Nephron (organoid): ENCODE measurements at regions not wholly inside any gene's neighbourhood (a gene's known extent, or its start where the extent isn't known, plus 50 kb on each side); places are given as distances from the start of the nearest gene placed in this dataset.
"Not testable (repeated sequence)": the region's sequence is repeated elsewhere in the genome, so short reads cannot be mapped to it uniquely, and the experiment has no call there.

ENCODE experiments used
- H3K27ac Mint-ChIP-seq, 3 experiments: 2 replicates each; pipeline ENCODE4 v1.8.0; 2020; ENCODE audit warnings: mixed read lengths in 3 of 3, mild to moderate bottlenecking in 2 of 3, moderate library complexity in 1 of 3
- H3K27me3 Mint-ChIP-seq: 2 replicates; pipeline ENCODE4 v1.8.0; 2021; ENCODE audit warnings: low read depth, mild to moderate bottlenecking, moderate library complexity, mixed read lengths
- H3K36me3 Mint-ChIP-seq: 2 replicates; pipeline ENCODE4 v1.8.0; 2020; ENCODE audit warnings: low read depth, mixed read lengths
- H3K4me1 Mint-ChIP-seq: 2 replicates; pipeline ENCODE4 v1.8.0; 2020; ENCODE audit warnings: mixed read lengths
- H3K4me3 Mint-ChIP-seq, 3 experiments: 2 replicates each; pipeline ENCODE4 v1.8.0; 2020; ENCODE audit warnings: mild to moderate bottlenecking in 3 of 3, mixed read lengths in 3 of 3, moderate library complexity in 2 of 3
- H3K9me3 Mint-ChIP-seq: 2 replicates; pipeline ENCODE4 v1.8.0; 2020; ENCODE audit warnings: mixed read lengths
- CTCF ChIP-seq, 3 experiments: fragments of 200-600 bp; sonication (generic); IDR thresholded peaks; one replicate each; pipeline ENCODE4 v1.5.0; 2021; ENCODE audit warnings: antibody characterized with exemption in 3 of 3; ENCODE audit not compliant: unreplicated experiment in 3 of 3

- Mint-ChIP-seq H3K4me3 (no peak overlapping the region), H3K36me3 (no peaks in the 10 kb centered on the region), H3K27ac (no peak overlapping the region), H3K9me3 (peaks cover 9% of the 10 kb centered on the region), H3K27me3 (no peaks in the 10 kb centered on the region), H3K4me1 (no peaks in the 10 kb centered on the region)
- no peak for TF ChIP-seq CTCF (IDR thresholded peaks at IDR 0.05; ENCODE audit: unreplicated experiment in 3 of 3)
Measured at GRCh38 chr12:87015352-87015751, 759.2 kb upstream of the MGAT4C start.

GRCh38 chr12:87008785-87009384, 752.7 kb upstream of the MGAT4C start:
- Mint-ChIP-seq H3K27me3 (no peaks in the 10 kb centered on the region), H3K36me3 (no peaks in the 10 kb centered on the region), H3K4me3 (no peak overlapping the region), H3K9me3 (peaks cover 9% of the 10 kb centered on the region), H3K27ac (peak overlapping the region in 1 of 3 experiments; percentile 71), H3K4me1 (no peaks in the 10 kb centered on the region)
- TF ChIP-seq CTCF (IDR thresholded peaks at IDR 0.05; ENCODE audit: unreplicated experiment in 3 of 3), result no peak

GRCh38 chr12:87001102-87001501, 744.9 kb upstream of the MGAT4C start:
- Mint-ChIP-seq H3K27ac (no peak overlapping the region), H3K4me3 (no peak overlapping the region), H3K27me3 (no peaks in the 10 kb centered on the region), H3K9me3 (peaks cover 36% of the 10 kb centered on the region), H3K4me1 (no peaks in the 10 kb centered on the region), H3K36me3 (no peaks in the 10 kb centered on the region)
- no peak for TF ChIP-seq CTCF (IDR thresholded peaks at IDR 0.05; ENCODE audit: unreplicated experiment in 3 of 3)

GRCh38 chr12:86985298-86985697, 729.1 kb upstream of the MGAT4C start:
- H3K4me3 Mint-ChIP-seq, result no peak overlapping the region
- H3K27me3 Mint-ChIP-seq, result no peaks in the 10 kb centered on the region
- no peak for TF ChIP-seq CTCF (IDR thresholded peaks at IDR 0.05; ENCODE audit: unreplicated experiment in 3 of 3)
- no peaks in the 10 kb centered on the region for H3K36me3 Mint-ChIP-seq
- no peaks in the 10 kb centered on the region for H3K4me1 Mint-ChIP-seq
- H3K9me3 Mint-ChIP-seq, result no peaks in the 10 kb centered on the region
- no peak overlapping the region for H3K27ac Mint-ChIP-seq

- not testable (repeated sequence) for H3K4me1 Mint-ChIP-seq, H3K4me3 Mint-ChIP-seq, H3K36me3 Mint-ChIP-seq, H3K27ac Mint-ChIP-seq, H3K27me3 Mint-ChIP-seq
- peaks cover 16% of the 10 kb centered on the region for H3K9me3 Mint-ChIP-seq
Measured at GRCh38 chr12:86970595-86970994, 714.4 kb upstream of the MGAT4C start.

- Mint-ChIP-seq H3K9me3 (peaks cover 7% of the 10 kb centered on the region), H3K4me3 (no peak overlapping the region), H3K36me3 (no peaks in the 10 kb centered on the region), H3K27ac (no peak overlapping the region), H3K27me3 (no peaks in the 10 kb centered on the region), H3K4me1 (no peaks in the 10 kb centered on the region)
- TF ChIP-seq CTCF (IDR thresholded peaks at IDR 0.05; ENCODE audit: unreplicated experiment in 3 of 3), result no peak
Measured at GRCh38 chr12:86959766-86960458, 703.7 kb upstream of the MGAT4C start.
